ENCODE measurements at regions not wholly inside any gene's neighbourhood (a gene's known extent, or its start where the extent isn't known, plus 50 kb on each side); places are given as distances from the start of the nearest gene placed in this dataset.
A peak's percentile ranks its signal among the peaks of the same experiment; 100 is the strongest.

DNA sequence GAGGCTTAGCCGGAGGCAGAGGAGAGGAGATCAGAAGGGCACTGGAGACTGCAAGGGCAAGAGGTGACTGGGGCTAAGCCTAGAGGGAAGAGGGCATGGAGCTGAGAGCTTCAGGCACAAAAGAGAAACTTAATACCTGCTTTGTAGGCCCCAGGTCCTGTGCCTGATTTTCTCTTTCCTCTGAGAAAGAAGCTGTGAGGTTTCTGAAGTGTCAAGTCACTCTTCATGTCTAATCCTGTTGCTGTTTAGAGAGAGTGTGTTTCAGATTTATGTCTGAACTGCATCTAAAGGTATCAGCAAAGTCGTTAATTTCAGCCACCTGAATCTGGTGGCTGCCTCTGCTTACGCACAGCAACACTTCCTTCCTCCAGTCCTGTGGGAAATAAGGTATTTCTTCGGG lies 106.9 kb upstream of the RNU6-1 start:
- no peak overlapping the region for H3K4me3 ChIP-seq (ENCODE audit: low read depth, low read length)
- ChIA-PET POLR2A (interaction anchor here (1.0 to 1.4 kb wide), 2 partner anchors 9 to 11 kb away, joined by 3 to 4 read pairs; no protein-coding TSS in a partner anchor), CTCF (interaction anchor here (0.6 to 1.0 kb wide), 4 partner anchors 83 to 361 kb away, joined by 3 to 5 read pairs (median 4); no protein-coding TSS in a partner anchor)
- peak; percentile 90 for TF ChIP-seq ZNF335 (tag by site-specific recombination; conservative IDR thresholded peaks at IDR 0.05)
- TF ChIP-seq SCRT2 (tag by site-specific recombination; IDR thresholded peaks at IDR 0.05) = peak; percentile 89
- TF ChIP-seq, protein P1, sequence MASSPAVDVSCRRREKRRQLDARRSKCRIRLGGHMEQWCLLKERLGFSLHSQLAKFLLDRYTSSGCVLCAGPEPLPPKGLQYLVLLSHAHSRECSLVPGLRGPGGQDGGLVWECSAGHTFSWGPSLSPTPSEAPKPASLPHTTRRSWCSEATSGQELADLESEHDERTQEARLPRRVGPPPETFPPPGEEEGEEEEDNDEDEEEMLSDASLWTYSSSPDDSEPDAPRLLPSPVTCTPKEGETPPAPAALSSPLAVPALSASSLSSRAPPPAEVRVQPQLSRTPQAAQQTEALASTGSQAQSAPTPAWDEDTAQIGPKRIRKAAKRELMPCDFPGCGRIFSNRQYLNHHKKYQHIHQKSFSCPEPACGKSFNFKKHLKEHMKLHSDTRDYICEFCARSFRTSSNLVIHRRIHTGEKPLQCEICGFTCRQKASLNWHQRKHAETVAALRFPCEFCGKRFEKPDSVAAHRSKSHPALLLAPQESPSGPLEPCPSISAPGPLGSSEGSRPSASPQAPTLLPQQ (tag by site-specific recombination; IDR thresholded peaks at IDR 0.05) = 0 out of 2 replicates have a peak, but pooled peaks have one; percentile 7
- TF ChIP-seq ZNF311 (tag by site-specific recombination; IDR thresholded peaks at IDR 0.05; ENCODE audit: borderline replicate concordance) = no peak
- H3K27ac ChIP-seq (ENCODE audit: extremely low read depth, low read depth, low read length) = peak overlapping the region; percentile 10; the same call in 1 of the 2 replicates
- no peaks in the 10 kb centered on the region for H3K36me3 ChIP-seq (ENCODE audit: control insufficient read depth in 2 of 2, insufficient read depth in 1 of 2, low read length in 2 of 2)
- no peaks in the 10 kb centered on the region for H3K9me3 ChIP-seq (ENCODE audit: control insufficient read depth, insufficient read depth, low read depth, low read length)
- H3K4me1 ChIP-seq (ENCODE audit: control insufficient read depth, insufficient read depth, low read length) = peaks cover 11% of the 10 kb centered on the region; the same call in 1 of the 2 replicates

DNA sequence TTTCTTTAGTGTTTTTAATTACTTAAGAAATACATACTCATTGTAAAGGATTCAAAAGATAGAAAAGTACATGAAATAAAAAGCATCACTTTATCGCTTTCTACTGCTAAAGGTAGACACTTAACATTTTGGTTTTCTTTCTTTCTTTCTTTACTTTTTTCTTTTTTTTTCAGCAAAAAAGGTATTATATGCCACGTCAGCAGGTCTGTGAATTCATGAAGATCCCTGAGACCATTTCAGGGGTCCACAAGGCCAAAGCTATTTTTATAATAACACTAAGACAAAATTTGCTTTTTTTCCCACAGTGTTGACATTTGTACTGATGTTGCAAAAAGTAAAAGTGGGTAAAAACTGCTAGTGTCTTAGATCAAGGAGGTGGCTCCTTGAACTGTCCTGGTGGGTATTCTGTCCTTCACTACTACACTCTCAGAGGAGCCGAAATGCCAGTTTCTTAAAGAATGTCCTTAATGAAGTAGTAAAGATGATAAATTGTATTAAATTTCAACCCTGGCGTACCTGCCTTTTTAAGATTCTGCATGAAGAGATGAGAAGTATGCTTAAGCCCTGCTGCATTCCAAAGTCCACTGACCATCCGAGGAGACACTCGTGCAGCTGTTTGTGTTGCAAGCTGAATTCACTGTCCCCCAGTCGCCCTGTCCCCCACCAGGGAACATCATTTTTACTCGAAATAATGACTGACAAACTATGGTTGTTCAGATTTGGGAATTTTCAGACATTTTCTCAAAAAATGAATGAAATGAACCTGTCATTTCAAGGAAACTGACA lies 106.7 kb upstream of the PIAS1 start:
- no peaks in the 10 kb centered on the region for H3K9me3 ChIP-seq (ENCODE audit: control insufficient read depth, insufficient read depth, low read depth, low read length)
- CTCF ChIA-PET = interaction anchor here (0.6 kb wide), 1 partner anchor 360 kb away, joined by 3 read pairs; no protein-coding TSS in a partner anchor
- no peak for TF ChIP-seq HOXC10 (CRISPR knock-in tag; IDR thresholded peaks at IDR 0.05)
- no peak for TF ChIP-seq ZNF701 (tag by site-specific recombination; IDR thresholded peaks at IDR 0.05)
- no peak for TF ChIP-seq ZNF214 (tag by site-specific recombination; IDR thresholded peaks at IDR 0.05; ENCODE audit: borderline replicate concordance)
- TF ChIP-seq, protein P2, sequence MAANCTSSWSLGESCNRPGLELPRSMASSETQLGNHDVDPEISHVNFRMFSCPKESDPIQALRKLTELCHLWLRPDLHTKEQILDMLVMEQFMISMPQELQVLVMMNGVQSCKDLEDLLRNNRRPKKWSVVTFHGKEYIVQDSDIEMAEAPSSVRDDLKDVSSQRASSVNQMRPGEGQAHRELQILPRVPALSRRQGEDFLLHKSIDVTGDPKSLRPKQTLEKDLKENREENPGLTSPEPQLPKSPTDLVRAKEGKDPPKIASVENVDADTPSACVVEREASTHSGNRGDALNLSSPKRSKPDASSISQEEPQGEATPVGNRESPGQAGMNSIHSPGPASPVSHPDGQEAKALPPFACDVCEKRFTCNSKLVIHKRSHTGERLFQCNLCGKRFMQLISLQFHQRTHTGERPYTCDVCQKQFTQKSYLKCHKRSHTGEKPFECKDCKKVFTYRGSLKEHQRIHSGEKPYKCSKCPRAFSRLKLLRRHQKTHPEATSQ (tag by site-specific recombination; IDR thresholded peaks at IDR 0.05) = no peak
- POLR2A ChIA-PET = no interaction called here
- no peaks in the 10 kb centered on the region for H3K36me3 ChIP-seq (ENCODE audit: control insufficient read depth in 2 of 2, insufficient read depth in 1 of 2, low read length in 2 of 2)
- H3K4me3 ChIP-seq (ENCODE audit: low read depth, low read length) = no peak overlapping the region
- H3K27ac ChIP-seq (ENCODE audit: extremely low read depth, low read depth, low read length) = no peak overlapping the region
- H3K4me1 ChIP-seq (ENCODE audit: control insufficient read depth, insufficient read depth, low read length) = peaks cover 11% of the 10 kb centered on the region; the same call in 1 of the 2 replicates

DNA sequence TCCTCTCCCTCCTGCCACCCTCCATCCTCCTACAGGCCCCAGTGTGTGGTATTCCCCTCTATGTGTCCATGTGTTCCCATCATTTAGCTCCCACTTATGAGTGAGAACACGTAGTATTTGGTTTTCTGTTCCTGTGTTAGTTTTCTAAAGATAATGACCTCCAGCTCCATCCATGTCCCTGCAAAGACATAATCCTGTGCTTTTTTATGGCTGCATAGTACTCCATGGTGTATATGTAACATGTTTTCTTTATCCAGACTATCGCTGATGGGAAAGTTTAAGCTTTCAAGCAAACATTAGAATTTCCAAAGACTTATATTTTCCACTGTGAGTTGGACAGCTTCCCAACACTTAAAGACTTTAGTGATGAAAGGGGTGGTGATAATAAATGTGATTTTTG lies 105.9 kb upstream of the PIAS1 start:
- Histone ChIP-seq H3K9me3 (ENCODE audit: control insufficient read depth, insufficient read depth, low read depth, low read length) (no peaks in the 10 kb centered on the region), H3K4me3 (ENCODE audit: low read depth, low read length) (no peak overlapping the region), H3K4me1 (ENCODE audit: control insufficient read depth, insufficient read depth, low read length) (peaks cover 11% of the 10 kb centered on the region; the same call in 1 of the 2 replicates), H3K27ac (ENCODE audit: extremely low read depth, low read depth, low read length) (no peak overlapping the region), H3K36me3 (ENCODE audit: control insufficient read depth in 2 of 2, insufficient read depth in 1 of 2, low read length in 2 of 2) (no peaks in the 10 kb centered on the region)
- CTCF ChIA-PET = interaction anchor here (0.9 kb wide), 1 partner anchor 11 kb away, joined by 3 read pairs; no protein-coding TSS in a partner anchor
- POLR2A ChIA-PET = no interaction called here
- TF ChIP-seq, protein P3, sequence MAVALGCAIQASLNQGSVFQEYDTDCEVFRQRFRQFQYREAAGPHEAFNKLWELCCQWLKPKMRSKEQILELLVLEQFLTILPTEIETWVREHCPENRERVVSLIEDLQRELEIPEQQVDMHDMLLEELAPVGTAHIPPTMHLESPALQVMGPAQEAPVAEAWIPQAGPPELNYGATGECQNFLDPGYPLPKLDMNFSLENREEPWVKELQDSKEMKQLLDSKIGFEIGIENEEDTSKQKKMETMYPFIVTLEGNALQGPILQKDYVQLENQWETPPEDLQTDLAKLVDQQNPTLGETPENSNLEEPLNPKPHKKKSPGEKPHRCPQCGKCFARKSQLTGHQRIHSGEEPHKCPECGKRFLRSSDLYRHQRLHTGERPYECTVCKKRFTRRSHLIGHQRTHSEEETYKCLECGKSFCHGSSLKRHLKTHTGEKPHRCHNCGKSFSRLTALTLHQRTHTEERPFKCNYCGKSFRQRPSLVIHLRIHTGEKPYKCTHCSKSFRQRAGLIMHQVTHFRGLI (tag by site-specific recombination; IDR thresholded peaks at IDR 0.05) = no peak
- TF ChIP-seq ZSCAN30 (tag by site-specific recombination; IDR thresholded peaks at IDR 0.05) (0 out of 2 replicates have a peak, but pooled peaks have one; percentile 9), KLF10 (tag by site-specific recombination; IDR thresholded peaks at IDR 0.05) (no peak), ZNF214 (tag by site-specific recombination; IDR thresholded peaks at IDR 0.05; ENCODE audit: borderline replicate concordance) (no peak), ZNF221 (tag by site-specific recombination; IDR thresholded peaks at IDR 0.05; ENCODE audit: borderline replicate concordance) (no peak), ZFHX2 (tag by site-specific recombination; conservative IDR thresholded peaks at IDR 0.05) (no peak), ZNF660 (tag by site-specific recombination; IDR thresholded peaks at IDR 0.05) (no peak), GLIS2 (tag by site-specific recombination; IDR thresholded peaks at IDR 0.05) (no peak), ZNF184 (tag by site-specific recombination; IDR thresholded peaks at IDR 0.05) (no peak), OVOL3 (tag by site-specific recombination; IDR thresholded peaks at IDR 0.05) (no peak), ZNF391 (tag by site-specific recombination; IDR thresholded peaks at IDR 0.05; ENCODE audit: borderline replicate concordance, low read depth) (no peak)
- TF ChIP-seq, protein P4, sequence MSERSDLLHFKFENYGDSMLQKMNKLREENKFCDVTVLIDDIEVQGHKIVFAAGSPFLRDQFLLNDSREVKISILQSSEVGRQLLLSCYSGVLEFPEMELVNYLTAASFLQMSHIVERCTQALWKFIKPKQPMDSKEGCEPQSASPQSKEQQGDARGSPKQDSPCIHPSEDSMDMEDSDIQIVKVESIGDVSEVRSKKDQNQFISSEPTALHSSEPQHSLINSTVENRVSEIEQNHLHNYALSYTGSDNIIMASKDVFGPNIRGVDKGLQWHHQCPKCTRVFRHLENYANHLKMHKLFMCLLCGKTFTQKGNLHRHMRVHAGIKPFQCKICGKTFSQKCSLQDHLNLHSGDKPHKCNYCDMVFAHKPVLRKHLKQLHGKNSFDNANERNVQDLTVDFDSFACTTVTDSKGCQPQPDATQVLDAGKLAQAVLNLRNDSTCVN (tag by site-specific recombination; optimal IDR thresholded peaks at IDR 0.05) = no peak
- TF ChIP-seq, protein P5, sequence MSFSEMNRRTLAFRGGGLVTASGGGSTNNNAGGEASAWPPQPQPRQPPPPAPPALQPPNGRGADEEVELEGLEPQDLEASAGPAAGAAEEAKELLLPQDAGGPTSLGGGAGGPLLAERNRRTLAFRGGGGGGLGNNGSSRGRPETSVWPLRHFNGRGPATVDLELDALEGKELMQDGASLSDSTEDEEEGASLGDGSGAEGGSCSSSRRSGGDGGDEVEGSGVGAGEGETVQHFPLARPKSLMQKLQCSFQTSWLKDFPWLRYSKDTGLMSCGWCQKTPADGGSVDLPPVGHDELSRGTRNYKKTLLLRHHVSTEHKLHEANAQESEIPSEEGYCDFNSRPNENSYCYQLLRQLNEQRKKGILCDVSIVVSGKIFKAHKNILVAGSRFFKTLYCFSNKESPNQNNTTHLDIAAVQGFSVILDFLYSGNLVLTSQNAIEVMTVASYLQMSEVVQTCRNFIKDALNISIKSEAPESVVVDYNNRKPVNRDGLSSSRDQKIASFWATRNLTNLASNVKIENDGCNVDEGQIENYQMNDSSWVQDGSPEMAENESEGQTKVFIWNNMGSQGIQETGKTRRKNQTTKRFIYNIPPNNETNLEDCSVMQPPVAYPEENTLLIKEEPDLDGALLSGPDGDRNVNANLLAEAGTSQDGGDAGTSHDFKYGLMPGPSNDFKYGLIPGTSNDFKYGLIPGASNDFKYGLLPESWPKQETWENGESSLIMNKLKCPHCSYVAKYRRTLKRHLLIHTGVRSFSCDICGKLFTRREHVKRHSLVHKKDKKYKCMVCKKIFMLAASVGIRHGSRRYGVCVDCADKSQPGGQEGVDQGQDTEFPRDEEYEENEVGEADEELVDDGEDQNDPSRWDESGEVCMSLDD (tag by site-specific recombination; IDR thresholded peaks at IDR 0.05) = no peak
- TF ChIP-seq, protein P6, sequence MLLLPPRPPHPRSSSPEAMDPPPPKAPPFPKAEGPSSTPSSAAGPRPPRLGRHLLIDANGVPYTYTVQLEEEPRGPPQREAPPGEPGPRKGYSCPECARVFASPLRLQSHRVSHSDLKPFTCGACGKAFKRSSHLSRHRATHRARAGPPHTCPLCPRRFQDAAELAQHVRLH (tag by site-specific recombination; IDR thresholded peaks at IDR 0.05) = peak; percentile 46; the same call in 1 of the 2 replicates

All from HEK293 (cell line).